22Rv1 (cell line): ENCODE measurements at regions not wholly inside any gene's neighbourhood (a gene's known extent, or its start where the extent isn't known, plus 50 kb on each side); places are given as distances from the start of the nearest gene placed in this dataset.

Experiments used
- H3K27ac ChIP-seq: fragments of 450-650 bp; 2 replicates; pipeline ENCODE4 v1.5.1; 2017
- CTCF ChIP-seq: fragments of 450-650 bp; IDR thresholded peaks from 2 replicates; pipeline ENCODE4 v1.5.1; 2017; ENCODE audit warnings: mild to moderate bottlenecking
- ZFX ChIP-seq: fragments of 450-650 bp; IDR thresholded peaks from 2 replicates; pipeline ENCODE4 v1.6.1; 2017; ENCODE audit warnings: antibody characterized with exemption, borderline replicate concordance

- no peak overlapping the region for H3K27ac ChIP-seq
- no peak for TF ChIP-seq ZFX
- TF ChIP-seq CTCF: no peak
These were observed 200.9 kb upstream of the TRPM3 start for GRCh38 chr9:71322311-71322710.

GRCh38 chr9:71308454-71308853 is 187.0 kb upstream of the TRPM3 start:
- no peak overlapping the region for H3K27ac ChIP-seq
- TF ChIP-seq ZFX (no peak), CTCF (no peak)

GRCh38 chr9:71306134-71306533 is 184.7 kb upstream of the TRPM3 start:
- H3K27ac ChIP-seq: no peak overlapping the region

GRCh38 chr9:71303351-71303750 is 181.9 kb upstream of the TRPM3 start:
- no peak for TF ChIP-seq CTCF
- no peak for TF ChIP-seq ZFX
- H3K27ac ChIP-seq: no peak overlapping the region

More at GRCh38 chr9:71306134-71306533, 184.7 kb upstream of the TRPM3 start:
- TF ChIP-seq ZFX (no peak), CTCF (no peak)

GRCh38 chr9:71302776-71303175 is 181.4 kb upstream of the TRPM3 start:
- H3K27ac ChIP-seq: no peak overlapping the region

GRCh38 chr9:71295928-71296327 is 174.5 kb upstream of the TRPM3 start:
- no peak overlapping the region for H3K27ac ChIP-seq
- TF ChIP-seq CTCF (no peak), ZFX (no peak)

More at GRCh38 chr9:71302776-71303175, 181.4 kb upstream of the TRPM3 start:
- TF ChIP-seq CTCF (no peak), ZFX (no peak)

- TF ChIP-seq ZFX (no peak), CTCF (no peak)
- no peak overlapping the region for H3K27ac ChIP-seq
These were observed 164.7 kb upstream of the TRPM3 start for GRCh38 chr9:71286146-71286545.
